ENCODE measurements at regions not wholly inside any gene's neighbourhood (a gene's known extent, or its start where the extent isn't known, plus 50 kb on each side); places are given as distances from the start of the nearest gene placed in this dataset.

- no peak overlapping the region for H3K4ac ChIP-seq (ENCODE audit: low read depth, low read length)
- H2BK15ac ChIP-seq (ENCODE audit: low read depth, low read length), result no peak overlapping the region
- H3K27ac ChIP-seq (ENCODE audit: insufficient read depth, low read length), result no peak overlapping the region
- H3K9ac ChIP-seq (ENCODE audit: low read depth, low read length), result no peak overlapping the region
- H3K36me3 ChIP-seq (ENCODE audit: control insufficient read depth, insufficient read depth, low read length), result no peaks in the 10 kb centered on the region
- in situ Hi-C loops (cut with MboI; ENCODE audit: low sequenced_read_pairs), result no loop called here
- H2AFZ ChIP-seq (replicated peaks; ENCODE audit: low read length, poor library complexity), result no peak overlapping the region
- H4K5ac ChIP-seq (ENCODE audit: low read depth, low read length), result no peak overlapping the region
- no peaks in the 10 kb centered on the region for H3K27me3 ChIP-seq (ENCODE audit: control insufficient read depth, insufficient read depth, low read length)
- H3K18ac ChIP-seq (ENCODE audit: low read depth, low read length), result no peak overlapping the region
- H2BK5ac ChIP-seq (ENCODE audit: low read depth, low read length, poor library complexity, severe bottlenecking), result no peak overlapping the region
- no peak overlapping the region for H3K14ac ChIP-seq (replicated peaks; ENCODE audit: low read depth, low read length)
- ATAC-seq (ENCODE audit: low read depth), result no peak
- H3K23ac ChIP-seq (ENCODE audit: low read depth, low read length), result no peak overlapping the region
- no peak overlapping the region for H4K91ac ChIP-seq (ENCODE audit: insufficient read depth, low read depth, low read length)
- H3K79me1 ChIP-seq (ENCODE audit: low read depth in 1 of 2, low read length in 2 of 2), result no peaks in the 10 kb centered on the region
- H3K4me2 ChIP-seq (ENCODE audit: low read depth, low read length), result no peak overlapping the region
- intact Hi-C loops (cut with micrococcal nuclease), result no loop called here
- no peak overlapping the region for H2AK9ac ChIP-seq (replicated peaks; ENCODE audit: low read depth, low read length, poor library complexity)
- peaks cover 33% of the 10 kb centered on the region for H3K9me3 ChIP-seq (ENCODE audit: control insufficient read depth, insufficient read depth, low read length)
- no peak overlapping the region for H2BK20ac ChIP-seq (ENCODE audit: low read depth, low read length)
- no peak overlapping the region for H3K56ac ChIP-seq (ENCODE audit: extremely low read depth, insufficient read depth, low read length)
- no peak for DNase-seq
- 17% methylated on average over 1 of the region's 7 CpGs; no CpG with 5 or more reads in 1 of the 2 experiments for WGBS, 2 experiments (ENCODE audit: extremely low coverage in 2 of 2, insufficient read length in 1 of 2)
- H2AK5ac ChIP-seq (ENCODE audit: low read depth, low read length), result no peak overlapping the region
- no peaks in the 10 kb centered on the region for H3K9me1 ChIP-seq (ENCODE audit: insufficient read depth, low read length)
- no peaks in the 10 kb centered on the region for H4K20me1 ChIP-seq (ENCODE audit: insufficient read depth, low read length)
- H3K4me3 ChIP-seq (ENCODE audit: insufficient read depth, low read depth, low read length), result no peak overlapping the region
- H4K8ac ChIP-seq (ENCODE audit: low read depth in 2 of 2, low read length in 2 of 2), result no peak overlapping the region
- no peaks in the 10 kb centered on the region for H3K4me1 ChIP-seq (ENCODE audit: control insufficient read depth, insufficient read depth, low read length)
- no peak overlapping the region for H2BK120ac ChIP-seq (ENCODE audit: low read depth, low read length)
- POLR2A ChIA-PET (ENCODE audit: unreplicated experiment), result no interaction called here
- BruUV-seq (replicated peaks), result no TSS peak
- dilution Hi-C loops (cut with HindIII; ENCODE audit: low sequenced_read_pairs, unreplicated experiment), result no loop called here
- TF ChIP-seq MAFK (IDR thresholded peaks at IDR 0.05; ENCODE audit: low read depth, low read length) (no peak), BHLHE40 (IDR thresholded peaks at IDR 0.05; ENCODE audit: low read depth, low read length) (no peak), NFE2L2 (IDR thresholded peaks at IDR 0.05; ENCODE audit: low read depth, low read length) (no peak), MXI1 (IDR thresholded peaks at IDR 0.05; ENCODE audit: borderline replicate concordance, low read depth, low read length) (no peak), RAD21 (IDR thresholded peaks at IDR 0.05; ENCODE audit: low read length) (no peak), FOS (IDR thresholded peaks at IDR 0.05; ENCODE audit: low read depth, low read length) (no peak), RFX5 (IDR thresholded peaks at IDR 0.05; ENCODE audit: low read depth, low read length) (no peak), SMC3 (IDR thresholded peaks at IDR 0.05; ENCODE audit: low read depth, low read length) (no peak), CTCF (conservative IDR thresholded peaks at IDR 0.05; ENCODE audit: low read depth, low read length) (no peak), MAZ (IDR thresholded peaks at IDR 0.05; ENCODE audit: borderline replicate concordance, low read depth, low read length) (no peak), CHD1 (IDR thresholded peaks at IDR 0.05; ENCODE audit: low read depth, low read length) (no peak), CEBPB (IDR thresholded peaks at IDR 0.05; ENCODE audit: low read depth, low read length) (no peak), RCOR1 (IDR thresholded peaks at IDR 0.05; ENCODE audit: insufficient replicate concordance, low read length) (no peak), POLR2A (IDR thresholded peaks at IDR 0.05; ENCODE audit: low read depth, low read length) (no peak), ELK1 (IDR thresholded peaks at IDR 0.05; ENCODE audit: borderline replicate concordance, low read depth, low read length) (no peak), USF2 (IDR thresholded peaks at IDR 0.05; ENCODE audit: low read depth, low read length) (no peak)
- CTCF ChIA-PET, result no interaction called here
Measured at GRCh38 chr6:164169355-164169754, 754.8 kb downstream of the QKI start.

Data from IMR-90 (cell line).